Stimulated activated naive CD8-positive, alpha-beta T cell treated with anti-CD3 and anti-CD28 coated beads, Interleukin-15, amount 100 ng/mL, for 72 hours (primary cell): ENCODE measurements at regions not wholly inside any gene's neighbourhood (a gene's known extent, or its start where the extent isn't known, plus 50 kb on each side); places are given as distances from the start of the nearest gene placed in this dataset.
"Not testable (repeated sequence)": the region's sequence is repeated elsewhere in the genome, so short reads cannot be mapped to it uniquely, and the experiment has no call there.

Source experiments
- ATAC-seq: fragments of 150-1000 bp; cut with Tn5 transposase; 2 replicates; pipeline ENCODE4 v1.10.0; 2021; ENCODE audit warnings: mild to moderate bottlenecking, moderate library complexity
- DNase-seq, 2 donors: peaks; one replicate each; pipeline ENCODE4 v3.0.0; 2021 to 2022
- H3K27ac Mint-ChIP-seq, 2 donors: one replicate each; pipeline ENCODE4 v1.8.0; 2022; ENCODE audit warnings: mild to moderate bottlenecking in 2 of 2, mixed read lengths in 2 of 2, moderate library complexity in 2 of 2
- H3K27me3 Mint-ChIP-seq: one replicate; pipeline ENCODE4 v1.8.0; 2022; ENCODE audit warnings: mixed read lengths
- H3K4me1 Mint-ChIP-seq: one replicate; pipeline ENCODE4 v1.8.0; 2022; ENCODE audit warnings: mild to moderate bottlenecking, mixed read lengths
- H3K4me3 Mint-ChIP-seq, 2 donors: one replicate each; pipeline ENCODE4 v1.8.0; 2022; ENCODE audit warnings: mild to moderate bottlenecking in 2 of 2, mixed read lengths in 2 of 2, moderate library complexity in 1 of 2
- H3K9me3 Mint-ChIP-seq, 2 donors: one replicate each; pipeline ENCODE4 v1.8.0; 2022; ENCODE audit warnings: mixed read lengths in 2 of 2

GRCh38 chr3:162602619-162603018 lies 1106.0 kb downstream of the OTOL1 start:
- ATAC-seq (no peak), DNase-seq (no peak)
- no peak overlapping the region for H3K4me3 Mint-ChIP-seq
- H3K27me3 Mint-ChIP-seq: no peaks in the 10 kb centered on the region
- H3K4me1 Mint-ChIP-seq: no peaks in the 10 kb centered on the region
- H3K27ac Mint-ChIP-seq: no peak overlapping the region
- H3K9me3 Mint-ChIP-seq: peaks cover 11 to 17% of the 10 kb centered on the region in 2 donors

- Mint-ChIP-seq H3K9me3 (peaks cover 11 to 17% of the 10 kb centered on the region in 2 donors), H3K4me1 (no peaks in the 10 kb centered on the region), H3K27ac (no peak overlapping the region), H3K4me3 (no peak overlapping the region), H3K27me3 (no peaks in the 10 kb centered on the region)
- DNase-seq (no peak), ATAC-seq (no peak)
Observed at GRCh38 chr3:162605651-162606204, 1109.1 kb downstream of the OTOL1 start.

GRCh38 chr3:162610261-162610660 lies 1113.7 kb downstream of the OTOL1 start:
- Mint-ChIP-seq H3K4me3 (no peak overlapping the region), H3K27ac (no peak overlapping the region), H3K9me3 (peaks cover under 1 to 3% of the 10 kb centered on the region in 2 donors), H3K4me1 (no peaks in the 10 kb centered on the region), H3K27me3 (no peaks in the 10 kb centered on the region)
- DNase-seq (no peak), ATAC-seq (no peak)

- H3K9me3 Mint-ChIP-seq: peaks cover 5 to 8% of the 10 kb centered on the region in 2 donors
- ATAC-seq (no peak), DNase-seq (no peak)
- no peak overlapping the region for H3K4me3 Mint-ChIP-seq
- no peak overlapping the region for H3K27ac Mint-ChIP-seq
- no peaks in the 10 kb centered on the region for H3K27me3 Mint-ChIP-seq
- H3K4me1 Mint-ChIP-seq: no peaks in the 10 kb centered on the region
Observed at GRCh38 chr3:162612991-162613390, 1116.4 kb downstream of the OTOL1 start.

- Mint-ChIP-seq H3K27ac (no peak overlapping the region), H3K4me1 (no peaks in the 10 kb centered on the region), H3K4me3 (no peak overlapping the region), H3K9me3 (peaks cover 14 to 23% of the 10 kb centered on the region in 2 donors), H3K27me3 (no peaks in the 10 kb centered on the region)
- ATAC-seq (no peak), DNase-seq (no peak)
Observed at GRCh38 chr3:162626172-162626571, 1129.6 kb downstream of the OTOL1 start.

- Mint-ChIP-seq H3K4me1 (no peaks in the 10 kb centered on the region), H3K27ac (no peak overlapping the region), H3K27me3 (no peaks in the 10 kb centered on the region), H3K4me3 (no peak overlapping the region), H3K9me3 (peaks cover 4% of the 10 kb centered on the region in 2 donors)
- DNase-seq (no peak), ATAC-seq (no peak)
Observed at GRCh38 chr3:162628531-162628930, 1131.9 kb downstream of the OTOL1 start.

GRCh38 chr3:162629372-162629771 lies 1132.8 kb downstream of the OTOL1 start:
- ATAC-seq (no peak), DNase-seq (no peak)
- Mint-ChIP-seq H3K27me3 (no peaks in the 10 kb centered on the region), H3K4me3 (no peak overlapping the region), H3K9me3 (no peaks in the 10 kb centered on the region), H3K27ac (no peak overlapping the region), H3K4me1 (no peaks in the 10 kb centered on the region)

GRCh38 chr3:162632672-162633071 lies 1136.1 kb downstream of the OTOL1 start:
- ATAC-seq (no peak), DNase-seq (no peak)
- peaks cover 0 to 3% of the 10 kb centered on the region in 2 donors for H3K9me3 Mint-ChIP-seq
- no peaks in the 10 kb centered on the region for H3K27me3 Mint-ChIP-seq
- no peaks in the 10 kb centered on the region for H3K4me1 Mint-ChIP-seq
- H3K27ac Mint-ChIP-seq: peak overlapping the region in 1 of 2 donors; percentile 34
- H3K4me3 Mint-ChIP-seq: no peak overlapping the region

- not testable (repeated sequence) for DNase-seq, H3K27ac Mint-ChIP-seq, ATAC-seq, H3K4me1 Mint-ChIP-seq, H3K4me3 Mint-ChIP-seq, H3K27me3 Mint-ChIP-seq
- peaks cover 0 to 14% of the 10 kb centered on the region in 2 donors for H3K9me3 Mint-ChIP-seq
Observed at GRCh38 chr3:162640208-162640607, 1143.6 kb downstream of the OTOL1 start.

GRCh38 chr3:162641317-162641716 lies 1144.7 kb downstream of the OTOL1 start:
- no peaks in the 10 kb centered on the region for H3K4me1 Mint-ChIP-seq
- no peaks in the 10 kb centered on the region for H3K27me3 Mint-ChIP-seq
- no peak overlapping the region for H3K27ac Mint-ChIP-seq
- ATAC-seq: no peak
- H3K9me3 Mint-ChIP-seq: peaks cover 0 to 14% of the 10 kb centered on the region in 2 donors
- no peak for DNase-seq
- no peak overlapping the region for H3K4me3 Mint-ChIP-seq

- Mint-ChIP-seq H3K4me3 (no peak overlapping the region), H3K27ac (no peak overlapping the region), H3K27me3 (no peaks in the 10 kb centered on the region), H3K4me1 (no peaks in the 10 kb centered on the region), H3K9me3 (peaks cover 4 to 14% of the 10 kb centered on the region in 2 donors)
- no peak for ATAC-seq
- DNase-seq: no peak
Observed at GRCh38 chr3:162641907-162642306, 1145.3 kb downstream of the OTOL1 start.

GRCh38 chr3:162643245-162643644 lies 1146.6 kb downstream of the OTOL1 start:
- Mint-ChIP-seq H3K4me1 (no peaks in the 10 kb centered on the region), H3K27ac (no peak overlapping the region), H3K4me3 (no peak overlapping the region), H3K9me3 (peaks cover 5 to 19% of the 10 kb centered on the region in 2 donors), H3K27me3 (no peaks in the 10 kb centered on the region)
- ATAC-seq (no peak), DNase-seq (no peak)

- H3K27me3 Mint-ChIP-seq: no peaks in the 10 kb centered on the region
- H3K9me3 Mint-ChIP-seq: peaks cover 5 to 16% of the 10 kb centered on the region in 2 donors
- H3K4me3 Mint-ChIP-seq: no peak overlapping the region
- H3K4me1 Mint-ChIP-seq: no peaks in the 10 kb centered on the region
- no peak overlapping the region for H3K27ac Mint-ChIP-seq
- no peak for DNase-seq
- no peak for ATAC-seq
Observed at GRCh38 chr3:162647321-162647720, 1150.7 kb downstream of the OTOL1 start.

GRCh38 chr3:162658003-162658402 lies 1161.4 kb downstream of the OTOL1 start:
- ATAC-seq (no peak), DNase-seq (no peak)
- H3K4me3 Mint-ChIP-seq: no peak overlapping the region
- H3K27me3 Mint-ChIP-seq: no peaks in the 10 kb centered on the region
- H3K4me1 Mint-ChIP-seq: no peaks in the 10 kb centered on the region
- no peak overlapping the region for H3K27ac Mint-ChIP-seq
- H3K9me3 Mint-ChIP-seq: no peaks in the 10 kb centered on the region

- DNase-seq (no peak), ATAC-seq (no peak)
- Mint-ChIP-seq H3K27ac (no peak overlapping the region), H3K9me3 (peaks cover 0 to 17% of the 10 kb centered on the region in 2 donors), H3K4me1 (no peaks in the 10 kb centered on the region), H3K4me3 (no peak overlapping the region), H3K27me3 (no peaks in the 10 kb centered on the region)
Observed at GRCh38 chr3:162665684-162666391, 1169.2 kb downstream of the OTOL1 start.

GRCh38 chr3:162666835-162667234 lies 1170.2 kb downstream of the OTOL1 start:
- ATAC-seq: no peak
- H3K4me1 Mint-ChIP-seq: no peaks in the 10 kb centered on the region
- H3K27ac Mint-ChIP-seq: no peak overlapping the region
- DNase-seq: no peak
- no peaks in the 10 kb centered on the region for H3K27me3 Mint-ChIP-seq
- H3K4me3 Mint-ChIP-seq: no peak overlapping the region
- peaks cover 0 to 17% of the 10 kb centered on the region in 2 donors for H3K9me3 Mint-ChIP-seq

GRCh38 chr3:162670181-162670580 lies 1173.6 kb downstream of the OTOL1 start:
- H3K27ac Mint-ChIP-seq: no peak overlapping the region
- H3K4me3 Mint-ChIP-seq: no peak overlapping the region
- DNase-seq (no peak), ATAC-seq (no peak)
- no peaks in the 10 kb centered on the region for H3K27me3 Mint-ChIP-seq
- H3K4me1 Mint-ChIP-seq: no peaks in the 10 kb centered on the region
- peaks cover 0 to 7% of the 10 kb centered on the region in 2 donors for H3K9me3 Mint-ChIP-seq
